ENCODE measurements at regions not wholly inside any gene's neighbourhood (a gene's known extent, or its start where the extent isn't known, plus 50 kb on each side); places are given as distances from the start of the nearest gene placed in this dataset.

GRCh38 chr7:25353196-25353595 lies 124.9 kb upstream of the NPVF start:
- H3K9me3 ChIP-seq (ENCODE audit: insufficient read depth, low read length, severe bottlenecking): no peaks in the 10 kb centered on the region
- no peak overlapping the region for H3K27ac ChIP-seq (ENCODE audit: low read length)
- no peaks in the 10 kb centered on the region for H3K79me2 ChIP-seq (ENCODE audit: insufficient read depth, low read length)
- ATAC-seq (ENCODE audit: insufficient read depth, low read depth) (no peak), DNase-seq (no peak)
- H4K20me1 ChIP-seq (ENCODE audit: insufficient read depth, low read length): no peaks in the 10 kb centered on the region
- H3K4me1 ChIP-seq (ENCODE audit: insufficient read depth, low read length): no peaks in the 10 kb centered on the region
- TF ChIP-seq EZH2 (IDR thresholded peaks at IDR 0.05; ENCODE audit: borderline replicate concordance, low read depth, low read length, severe bottlenecking) (no peak), CTCF (IDR thresholded peaks at IDR 0.05; ENCODE audit: borderline replicate concordance, extremely low read depth, low read length, poor library complexity, severe bottlenecking) (no peak)
- H3K9ac ChIP-seq (ENCODE audit: low read depth, low read length): no peak overlapping the region
- no peak overlapping the region for H3K4me3 ChIP-seq (ENCODE audit: low read depth in 1 of 2, low read length in 2 of 2)
- H3K36me3 ChIP-seq (ENCODE audit: insufficient read depth, low read length): no peaks in the 10 kb centered on the region
- no peak overlapping the region for H2AFZ ChIP-seq (ENCODE audit: low read depth, low read length)
- H3K27me3 ChIP-seq (ENCODE audit: insufficient read depth, low read length, poor library complexity): peaks cover 13% of the 10 kb centered on the region
- H3K4me2 ChIP-seq (ENCODE audit: insufficient read depth, low read length): no peak overlapping the region

GRCh38 chr7:25353732-25354131 lies 125.4 kb upstream of the NPVF start:
- Histone ChIP-seq H3K27ac (ENCODE audit: low read length) (no peak overlapping the region), H3K27me3 (ENCODE audit: insufficient read depth, low read length, poor library complexity) (peaks cover 13% of the 10 kb centered on the region), H3K36me3 (ENCODE audit: insufficient read depth, low read length) (no peaks in the 10 kb centered on the region), H3K9ac (ENCODE audit: low read depth, low read length) (no peak overlapping the region), H3K4me3 (ENCODE audit: low read depth in 1 of 2, low read length in 2 of 2) (no peak overlapping the region), H3K4me2 (ENCODE audit: insufficient read depth, low read length) (no peak overlapping the region), H3K9me3 (ENCODE audit: insufficient read depth, low read length, severe bottlenecking) (no peaks in the 10 kb centered on the region), H4K20me1 (ENCODE audit: insufficient read depth, low read length) (no peaks in the 10 kb centered on the region), H3K4me1 (ENCODE audit: insufficient read depth, low read length) (no peaks in the 10 kb centered on the region), H3K79me2 (ENCODE audit: insufficient read depth, low read length) (no peaks in the 10 kb centered on the region), H2AFZ (ENCODE audit: low read depth, low read length) (no peak overlapping the region)
- DNase-seq (no peak), ATAC-seq (ENCODE audit: insufficient read depth, low read depth) (no peak)
- TF ChIP-seq EZH2 (IDR thresholded peaks at IDR 0.05; ENCODE audit: borderline replicate concordance, low read depth, low read length, severe bottlenecking) (no peak), CTCF (IDR thresholded peaks at IDR 0.05; ENCODE audit: borderline replicate concordance, extremely low read depth, low read length, poor library complexity, severe bottlenecking) (no peak)

DNA sequence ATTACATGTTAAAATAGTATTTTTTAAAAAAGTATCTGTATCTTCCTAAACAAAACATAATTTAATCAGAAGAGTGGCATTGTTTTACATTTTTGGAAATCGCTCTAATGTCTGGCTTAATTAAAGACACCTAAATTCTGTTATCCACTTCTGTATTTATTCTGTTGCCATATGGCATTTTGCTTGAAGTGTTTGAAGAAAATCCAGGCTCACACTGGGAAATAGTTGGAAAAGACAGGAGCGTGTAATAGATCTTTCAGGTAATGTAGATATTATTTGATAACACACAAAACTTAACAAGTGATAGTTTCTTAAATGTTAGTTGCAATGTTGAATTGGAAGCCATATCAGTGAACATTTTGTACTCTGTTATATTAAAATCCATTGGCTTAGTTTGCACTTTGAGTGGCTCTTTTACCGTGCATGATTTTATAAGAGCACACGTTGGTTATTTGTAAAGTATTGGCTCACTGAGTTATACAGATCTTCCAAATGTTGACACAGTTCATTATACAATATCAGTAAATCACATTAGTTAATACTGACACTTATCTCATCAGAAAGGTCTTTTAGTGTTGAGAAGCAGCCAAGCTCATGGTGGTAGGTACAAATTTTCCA lies 128.4 kb upstream of the NPVF start:
- no peak overlapping the region for H3K9ac ChIP-seq (ENCODE audit: low read depth, low read length)
- H3K27ac ChIP-seq (ENCODE audit: low read length): no peak overlapping the region
- H3K27me3 ChIP-seq (ENCODE audit: insufficient read depth, low read length, poor library complexity): peaks cover 9% of the 10 kb centered on the region
- DNase-seq: no peak
- H3K4me3 ChIP-seq (ENCODE audit: low read depth in 1 of 2, low read length in 2 of 2): no peak overlapping the region
- H3K4me2 ChIP-seq (ENCODE audit: insufficient read depth, low read length): no peak overlapping the region
- no peaks in the 10 kb centered on the region for H3K79me2 ChIP-seq (ENCODE audit: insufficient read depth, low read length)
- no peaks in the 10 kb centered on the region for H4K20me1 ChIP-seq (ENCODE audit: insufficient read depth, low read length)
- H2AFZ ChIP-seq (ENCODE audit: low read depth, low read length): no peak overlapping the region
- ATAC-seq (ENCODE audit: insufficient read depth, low read depth): no peak
- no peaks in the 10 kb centered on the region for H3K4me1 ChIP-seq (ENCODE audit: insufficient read depth, low read length)
- no peak for TF ChIP-seq EZH2 (IDR thresholded peaks at IDR 0.05; ENCODE audit: borderline replicate concordance, low read depth, low read length, severe bottlenecking)
- no peak for TF ChIP-seq CTCF (IDR thresholded peaks at IDR 0.05; ENCODE audit: borderline replicate concordance, extremely low read depth, low read length, poor library complexity, severe bottlenecking)
- no peaks in the 10 kb centered on the region for H3K36me3 ChIP-seq (ENCODE audit: insufficient read depth, low read length)
- no peaks in the 10 kb centered on the region for H3K9me3 ChIP-seq (ENCODE audit: insufficient read depth, low read length, severe bottlenecking)
